ENCODE measurements at regions not wholly inside any gene's neighbourhood (a gene's known extent, or its start where the extent isn't known, plus 50 kb on each side); places are given as distances from the start of the nearest gene placed in this dataset.

DNA sequence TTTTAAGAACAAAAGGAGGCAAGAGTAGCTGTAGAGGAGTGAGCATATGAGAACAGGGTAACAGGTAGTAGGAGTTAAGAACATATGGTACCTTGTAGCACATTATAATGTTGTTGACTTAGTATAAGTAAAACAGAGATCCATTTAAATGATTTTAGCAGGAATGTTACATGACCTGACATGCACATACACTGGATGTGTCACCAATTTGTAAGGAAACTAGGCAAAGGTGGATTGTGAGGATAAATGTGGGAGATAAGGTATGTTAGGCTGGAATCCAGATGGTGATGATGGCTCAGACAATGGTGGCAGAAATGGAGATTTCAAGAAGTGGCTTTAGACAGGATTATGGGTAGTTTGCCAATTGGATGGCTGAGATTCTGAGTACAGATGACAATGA is 443.1 kb upstream of the DAB2 start:
- no peak overlapping the region for H3K9ac ChIP-seq (ENCODE audit: low read length)
- H3K27me3 ChIP-seq (replicated peaks; ENCODE audit: insufficient read depth, low read length) = no peaks in the 10 kb centered on the region
- DNase-seq = no peak
- no peaks in the 10 kb centered on the region for H3K9me3 ChIP-seq (replicated peaks; ENCODE audit: insufficient read depth, low read length)
- TF ChIP-seq EZH2phosphoT487 (IDR thresholded peaks at IDR 0.05; ENCODE audit: low read length) (no peak), EZH2 (optimal IDR thresholded peaks at IDR 0.05; ENCODE audit: low read depth, low read length) (no peak)
- TF ChIP-seq, protein P1, sequence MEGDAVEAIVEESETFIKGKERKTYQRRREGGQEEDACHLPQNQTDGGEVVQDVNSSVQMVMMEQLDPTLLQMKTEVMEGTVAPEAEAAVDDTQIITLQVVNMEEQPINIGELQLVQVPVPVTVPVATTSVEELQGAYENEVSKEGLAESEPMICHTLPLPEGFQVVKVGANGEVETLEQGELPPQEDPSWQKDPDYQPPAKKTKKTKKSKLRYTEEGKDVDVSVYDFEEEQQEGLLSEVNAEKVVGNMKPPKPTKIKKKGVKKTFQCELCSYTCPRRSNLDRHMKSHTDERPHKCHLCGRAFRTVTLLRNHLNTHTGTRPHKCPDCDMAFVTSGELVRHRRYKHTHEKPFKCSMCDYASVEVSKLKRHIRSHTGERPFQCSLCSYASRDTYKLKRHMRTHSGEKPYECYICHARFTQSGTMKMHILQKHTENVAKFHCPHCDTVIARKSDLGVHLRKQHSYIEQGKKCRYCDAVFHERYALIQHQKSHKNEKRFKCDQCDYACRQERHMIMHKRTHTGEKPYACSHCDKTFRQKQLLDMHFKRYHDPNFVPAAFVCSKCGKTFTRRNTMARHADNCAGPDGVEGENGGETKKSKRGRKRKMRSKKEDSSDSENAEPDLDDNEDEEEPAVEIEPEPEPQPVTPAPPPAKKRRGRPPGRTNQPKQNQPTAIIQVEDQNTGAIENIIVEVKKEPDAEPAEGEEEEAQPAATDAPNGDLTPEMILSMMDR (IDR thresholded peaks at IDR 0.05; ENCODE audit: low read length) = no peak
- no peak overlapping the region for H3K4me3 ChIP-seq (ENCODE audit: low read length)
- no peaks in the 10 kb centered on the region for H3K9me2 ChIP-seq (replicated peaks; ENCODE audit: insufficient read depth, low read length)
- no peaks in the 10 kb centered on the region for H3K36me3 ChIP-seq (replicated peaks; ENCODE audit: insufficient read depth, low read length)
- H3K79me2 ChIP-seq (ENCODE audit: low read length) = no peaks in the 10 kb centered on the region
- no peak overlapping the region for H2AFZ ChIP-seq (ENCODE audit: low read length)
- H3K4me1 ChIP-seq (ENCODE audit: low read length) = no peaks in the 10 kb centered on the region
- no peak overlapping the region for H3K27ac ChIP-seq (ENCODE audit: low read length)
- H3F3A ChIP-seq (ENCODE audit: insufficient read depth, low read length) = no peaks in the 10 kb centered on the region
- no peak overlapping the region for H3K4me2 ChIP-seq (ENCODE audit: low read depth, low read length)
- no peaks in the 10 kb centered on the region for H4K20me1 ChIP-seq (ENCODE audit: insufficient read depth, low read length)

DNA sequence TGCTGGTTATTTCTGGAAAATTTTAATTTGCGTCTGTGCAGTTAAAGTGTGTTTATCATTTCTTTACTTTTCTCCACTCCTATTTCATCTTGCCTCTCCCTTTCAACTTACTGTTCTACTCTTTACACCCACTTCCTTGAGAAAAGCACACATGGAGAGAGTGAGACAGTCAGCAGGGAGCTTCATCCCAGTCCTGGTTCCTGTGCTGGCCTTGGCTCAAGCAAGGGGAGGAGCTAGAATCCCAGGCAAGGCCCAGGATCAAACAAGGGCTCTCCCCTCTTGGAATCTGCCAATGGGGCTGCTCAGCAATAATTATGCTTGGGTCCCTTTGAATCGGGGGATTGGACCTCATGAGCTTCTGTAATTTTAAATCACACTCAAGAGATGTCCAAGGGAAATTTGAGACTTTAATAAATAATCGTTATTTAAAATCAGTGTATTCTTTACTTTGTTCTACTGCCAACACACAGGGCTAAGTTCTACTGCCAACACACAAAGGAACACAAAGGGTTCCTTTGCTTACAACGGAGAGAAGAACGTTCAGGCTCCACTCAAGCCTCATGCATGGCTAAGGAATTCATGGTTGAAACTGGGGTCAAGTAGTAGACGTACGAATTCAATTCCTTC is 439.3 kb upstream of the DAB2 start:
- no peak overlapping the region for H3K27ac ChIP-seq (ENCODE audit: low read length)
- H2AFZ ChIP-seq (ENCODE audit: low read length) = no peak overlapping the region
- no peak overlapping the region for H3K4me2 ChIP-seq (ENCODE audit: low read depth, low read length)
- no peaks in the 10 kb centered on the region for H3K9me2 ChIP-seq (replicated peaks; ENCODE audit: insufficient read depth, low read length)
- H3K9ac ChIP-seq (ENCODE audit: low read length) = no peak overlapping the region
- DNase-seq = no peak
- no peaks in the 10 kb centered on the region for H3K9me3 ChIP-seq (replicated peaks; ENCODE audit: insufficient read depth, low read length)
- H4K20me1 ChIP-seq (ENCODE audit: insufficient read depth, low read length) = no peaks in the 10 kb centered on the region
- no peaks in the 10 kb centered on the region for H3K27me3 ChIP-seq (replicated peaks; ENCODE audit: insufficient read depth, low read length)
- no peaks in the 10 kb centered on the region for H3F3A ChIP-seq (ENCODE audit: insufficient read depth, low read length)
- H3K4me3 ChIP-seq (ENCODE audit: low read length) = no peak overlapping the region
- H3K79me2 ChIP-seq (ENCODE audit: low read length) = no peaks in the 10 kb centered on the region
- no peaks in the 10 kb centered on the region for H3K4me1 ChIP-seq (ENCODE audit: low read length)
- no peak for TF ChIP-seq EZH2phosphoT487 (IDR thresholded peaks at IDR 0.05; ENCODE audit: low read length)
- no peak for TF ChIP-seq EZH2 (optimal IDR thresholded peaks at IDR 0.05; ENCODE audit: low read depth, low read length)
- TF ChIP-seq, protein P1 (IDR thresholded peaks at IDR 0.05; ENCODE audit: low read length) = no peak
- H3K36me3 ChIP-seq (replicated peaks; ENCODE audit: insufficient read depth, low read length) = no peaks in the 10 kb centered on the region

DNA sequence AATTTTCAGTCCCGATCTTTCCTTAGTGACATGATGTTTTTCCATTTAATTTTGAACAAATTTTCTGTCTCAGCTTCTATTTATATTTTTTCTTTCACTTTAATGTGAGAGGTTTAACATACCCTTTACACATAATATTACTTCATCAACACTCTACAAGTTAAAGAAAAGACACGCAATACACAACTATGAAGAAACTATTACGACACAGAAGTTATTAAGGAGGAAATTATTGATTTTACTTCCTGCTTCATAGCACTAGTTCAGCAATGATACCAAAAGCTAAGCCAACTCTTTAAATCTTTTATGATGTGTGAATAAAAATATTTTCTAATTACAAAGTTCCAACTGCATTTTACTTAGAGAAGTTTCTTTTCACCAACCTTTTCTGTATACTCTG is 432.3 kb upstream of the DAB2 start:
- no peak overlapping the region for H3K27ac ChIP-seq (ENCODE audit: low read length)
- TF ChIP-seq, protein P1 (IDR thresholded peaks at IDR 0.05; ENCODE audit: low read length) = no peak
- TF ChIP-seq EZH2phosphoT487 (IDR thresholded peaks at IDR 0.05; ENCODE audit: low read length) (no peak), EZH2 (optimal IDR thresholded peaks at IDR 0.05; ENCODE audit: low read depth, low read length) (no peak)
- no peak overlapping the region for H3K9ac ChIP-seq (ENCODE audit: low read length)
- DNase-seq = no peak
- no peaks in the 10 kb centered on the region for H3K9me3 ChIP-seq (replicated peaks; ENCODE audit: insufficient read depth, low read length)
- no peak overlapping the region for H2AFZ ChIP-seq (ENCODE audit: low read length)
- H3K4me3 ChIP-seq (ENCODE audit: low read length) = no peak overlapping the region
- no peak overlapping the region for H3K4me2 ChIP-seq (ENCODE audit: low read depth, low read length)
- no peaks in the 10 kb centered on the region for H3F3A ChIP-seq (ENCODE audit: insufficient read depth, low read length)
- no peaks in the 10 kb centered on the region for H3K4me1 ChIP-seq (ENCODE audit: low read length)
- H4K20me1 ChIP-seq (ENCODE audit: insufficient read depth, low read length) = no peaks in the 10 kb centered on the region
- no peaks in the 10 kb centered on the region for H3K9me2 ChIP-seq (replicated peaks; ENCODE audit: insufficient read depth, low read length)
- H3K79me2 ChIP-seq (ENCODE audit: low read length) = no peaks in the 10 kb centered on the region
- H3K27me3 ChIP-seq (replicated peaks; ENCODE audit: insufficient read depth, low read length) = no peaks in the 10 kb centered on the region
- no peaks in the 10 kb centered on the region for H3K36me3 ChIP-seq (replicated peaks; ENCODE audit: insufficient read depth, low read length)

Data from MM.1S (cell line).